Erythroblast (primary cell): ENCODE measurements at regions not wholly inside any gene's neighbourhood (a gene's known extent, or its start where the extent isn't known, plus 50 kb on each side); places are given as distances from the start of the nearest gene placed in this dataset.

Experiments used
- GATA1 ChIP-seq: IDR thresholded peaks from 2 replicates; pipeline ENCODE4 v1.6.1; 2011; ENCODE audit warnings: low read depth, mild to moderate bottlenecking, control low read depth, low read length, moderate library complexity
- POLR2A ChIP-seq: IDR thresholded peaks from 2 replicates; pipeline ENCODE4 v1.6.1; 2011; ENCODE audit warnings: mild to moderate bottlenecking, low read length

- TF ChIP-seq POLR2A (no peak), GATA1 (no peak)
Measured at GRCh38 chr2:120402508-120402907, 56.6 kb downstream of the INHBB start.
